Omental fat pad (tissue), 3 donors: ENCODE measurements at regions not wholly inside any gene's neighbourhood (a gene's known extent, or its start where the extent isn't known, plus 50 kb on each side); places are given as distances from the start of the nearest gene placed in this dataset.

Source experiments
- ATAC-seq: fragments of 150-250 bp; one replicate; pipeline ENCODE4 v1.9.1; 2016; ENCODE audit warnings: mild to moderate bottlenecking, moderate library complexity; ENCODE audit not compliant: low FRiP score
- DNase-seq: peaks from one replicate; pipeline ENCODE4 v3.0.0-alpha.2; 2019; ENCODE audit warnings: low spot score
- CTCF ChIP-seq, 3 donors: fragments of 450-650 bp; IDR thresholded peaks; one replicate each; pipeline ENCODE4 v1.5.1; 2016 to 2017; ENCODE audit warnings: antibody characterized with exemption in 3 of 3, mild to moderate bottlenecking in 3 of 3, moderate library complexity in 2 of 3

GRCh38 chr11:26263769-26264168, 68.2 kb upstream of the ANO3 start:
- DNase-seq (no peak), ATAC-seq (no peak)
- no peak for TF ChIP-seq CTCF (IDR thresholded peaks at IDR 0.05)

- no peak for ATAC-seq
- TF ChIP-seq CTCF (IDR thresholded peaks at IDR 0.05) = no peak
Measured at GRCh38 chr11:26264266-26264665, 67.7 kb upstream of the ANO3 start.

GRCh38 chr11:26268980-26269660, 62.8 kb upstream of the ANO3 start:
- DNase-seq = no peak
- no peak for TF ChIP-seq CTCF (IDR thresholded peaks at IDR 0.05)
- ATAC-seq = no peak

More at GRCh38 chr11:26264266-26264665, 67.7 kb upstream of the ANO3 start:
- DNase-seq = no peak

GRCh38 chr11:26271666-26272065, 60.3 kb upstream of the ANO3 start:
- ATAC-seq (no peak), DNase-seq (no peak)
- no peak for TF ChIP-seq CTCF (IDR thresholded peaks at IDR 0.05)

GRCh38 chr11:26276798-26277424, 55.0 kb upstream of the ANO3 start:
- DNase-seq (peak; percentile 42), ATAC-seq (peak; percentile 80)
- TF ChIP-seq CTCF (IDR thresholded peaks at IDR 0.05) = peak in 1 of 3 donors; percentile 87

- no peak for TF ChIP-seq CTCF (IDR thresholded peaks at IDR 0.05)
- ATAC-seq (no peak), DNase-seq (no peak)
Measured at GRCh38 chr11:26278354-26278753, 53.6 kb upstream of the ANO3 start.
